ENCODE measurements at regions not wholly inside any gene's neighbourhood (a gene's known extent, or its start where the extent isn't known, plus 50 kb on each side); places are given as distances from the start of the nearest gene placed in this dataset.

DNA sequence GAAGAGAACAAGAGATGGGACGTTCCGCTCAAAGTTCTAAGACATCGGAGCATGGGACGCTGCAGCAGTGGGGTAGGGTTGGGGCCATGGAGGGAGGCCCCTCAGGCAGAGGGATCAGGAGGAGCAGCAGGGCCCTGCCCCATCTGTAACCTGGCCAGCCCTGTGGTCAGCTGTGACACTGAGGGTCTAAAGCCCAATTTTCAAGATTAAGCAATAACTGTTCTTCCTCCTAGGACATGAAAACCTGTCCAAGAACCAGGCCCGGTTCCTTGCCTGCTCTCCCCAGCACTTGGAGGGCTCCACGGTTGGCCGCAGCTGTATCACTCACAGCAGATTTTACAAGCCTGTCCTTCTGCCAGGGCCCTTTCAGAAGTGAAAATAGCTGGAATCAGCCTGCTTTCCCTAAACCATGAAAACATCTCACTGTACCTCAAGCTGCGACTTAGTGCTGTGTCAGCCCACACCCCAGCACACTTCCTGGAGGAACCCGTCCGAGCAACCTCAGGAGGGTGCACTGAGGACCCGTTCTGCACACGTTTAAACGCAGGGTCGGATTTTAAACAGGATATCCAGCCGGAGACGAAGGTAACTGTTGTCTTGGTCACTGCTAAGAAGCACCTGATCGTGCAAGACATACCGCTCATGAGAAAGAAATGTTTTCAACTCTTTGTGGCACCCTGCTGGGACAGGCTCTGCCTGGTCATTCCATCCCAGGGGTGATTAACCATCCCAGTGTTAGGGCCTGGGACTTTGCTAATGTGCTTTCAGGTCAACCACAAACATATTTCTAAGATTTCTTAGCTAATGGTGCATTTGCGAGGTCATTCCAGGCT lies 201.9 kb upstream of the DIO3 start:
- ChIA-PET POLR2A (ENCODE audit: low non-redundant PET) (no interaction called here), CTCF (no interaction called here)
- Histone ChIP-seq H3K9me3 (ENCODE audit: low read depth, low read length, poor library complexity, severe bottlenecking) (no peaks in the 10 kb centered on the region), H3K27me3 (replicated peaks; ENCODE audit: insufficient read depth, low read depth, low read length, poor library complexity) (no peaks in the 10 kb centered on the region), H3K36me3 (ENCODE audit: insufficient read depth, low read length, poor library complexity, severe bottlenecking) (no peaks in the 10 kb centered on the region), H3K4me3 (ENCODE audit: low read depth, low read length, poor library complexity, severe bottlenecking) (no peak overlapping the region), H3K27ac (ENCODE audit: low read depth, low read length, poor library complexity, severe bottlenecking) (no peak overlapping the region), H3K4me1 (ENCODE audit: insufficient read depth, low read length, poor library complexity, severe bottlenecking) (no peaks in the 10 kb centered on the region)
- no peak for DNase-seq (ENCODE audit: low spot score)
- no peak for TF ChIP-seq EZH2 (IDR thresholded peaks at IDR 0.05; ENCODE audit: borderline replicate concordance, low read depth, low read length, poor library complexity, severe bottlenecking)
- TF ChIP-seq, protein P1, sequence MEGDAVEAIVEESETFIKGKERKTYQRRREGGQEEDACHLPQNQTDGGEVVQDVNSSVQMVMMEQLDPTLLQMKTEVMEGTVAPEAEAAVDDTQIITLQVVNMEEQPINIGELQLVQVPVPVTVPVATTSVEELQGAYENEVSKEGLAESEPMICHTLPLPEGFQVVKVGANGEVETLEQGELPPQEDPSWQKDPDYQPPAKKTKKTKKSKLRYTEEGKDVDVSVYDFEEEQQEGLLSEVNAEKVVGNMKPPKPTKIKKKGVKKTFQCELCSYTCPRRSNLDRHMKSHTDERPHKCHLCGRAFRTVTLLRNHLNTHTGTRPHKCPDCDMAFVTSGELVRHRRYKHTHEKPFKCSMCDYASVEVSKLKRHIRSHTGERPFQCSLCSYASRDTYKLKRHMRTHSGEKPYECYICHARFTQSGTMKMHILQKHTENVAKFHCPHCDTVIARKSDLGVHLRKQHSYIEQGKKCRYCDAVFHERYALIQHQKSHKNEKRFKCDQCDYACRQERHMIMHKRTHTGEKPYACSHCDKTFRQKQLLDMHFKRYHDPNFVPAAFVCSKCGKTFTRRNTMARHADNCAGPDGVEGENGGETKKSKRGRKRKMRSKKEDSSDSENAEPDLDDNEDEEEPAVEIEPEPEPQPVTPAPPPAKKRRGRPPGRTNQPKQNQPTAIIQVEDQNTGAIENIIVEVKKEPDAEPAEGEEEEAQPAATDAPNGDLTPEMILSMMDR (conservative IDR thresholded peaks at IDR 0.05; ENCODE audit: low read depth, low read length) = no peak
- intact Hi-C loops (cut with micrococcal nuclease; ENCODE audit: unreplicated experiment) = no loop called here
- no TSS peak for BruUV-seq (replicated peaks)

DNA sequence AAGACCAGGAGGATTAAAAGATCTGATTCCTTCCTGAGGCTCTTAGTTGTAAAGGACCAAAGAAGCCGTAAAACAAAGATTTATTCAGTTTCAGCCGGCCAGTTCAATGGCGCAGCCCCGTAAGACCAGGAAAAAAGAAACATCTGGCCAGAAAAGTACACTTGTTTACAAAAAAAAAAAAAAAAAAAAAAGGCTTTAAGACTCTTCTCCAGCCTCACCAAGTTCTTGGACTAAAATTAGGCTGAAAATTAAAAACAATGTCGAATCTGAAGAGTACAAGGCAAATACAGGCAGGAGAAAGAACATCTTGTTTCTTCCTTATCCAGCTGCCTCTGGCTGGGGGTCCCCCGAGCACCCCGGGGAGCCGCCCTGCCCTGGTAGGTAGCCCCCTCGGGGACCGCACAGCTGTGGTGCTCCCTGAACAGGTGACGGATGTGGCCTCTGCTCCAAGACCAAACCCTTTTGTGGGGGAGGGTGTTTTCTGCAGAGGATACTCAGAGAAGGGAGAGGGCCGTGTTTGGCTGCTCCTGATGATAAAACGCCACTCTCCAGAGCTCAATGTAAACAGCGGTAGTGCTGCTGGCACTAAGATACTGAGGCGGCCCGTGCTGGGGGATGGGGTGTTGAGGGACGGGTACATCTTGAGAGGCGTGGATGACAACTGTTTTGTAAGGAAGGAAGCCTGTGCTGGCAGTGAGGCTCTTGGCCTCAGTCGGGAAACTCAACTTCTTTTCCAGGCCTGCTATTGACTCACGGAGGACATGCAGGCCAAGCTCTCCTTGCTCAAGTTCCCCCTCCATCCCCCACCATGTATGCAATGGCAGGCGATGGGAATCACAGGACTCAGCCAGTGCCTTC lies 201.0 kb upstream of the DIO3 start:
- no peak for TF ChIP-seq EZH2 (IDR thresholded peaks at IDR 0.05; ENCODE audit: borderline replicate concordance, low read depth, low read length, poor library complexity, severe bottlenecking)
- TF ChIP-seq, protein P1 (conservative IDR thresholded peaks at IDR 0.05; ENCODE audit: low read depth, low read length) = no peak
- H3K9me3 ChIP-seq (ENCODE audit: low read depth, low read length, poor library complexity, severe bottlenecking) = no peaks in the 10 kb centered on the region
- H3K27me3 ChIP-seq (replicated peaks; ENCODE audit: insufficient read depth, low read depth, low read length, poor library complexity) = no peaks in the 10 kb centered on the region
- CTCF ChIA-PET = no interaction called here
- H3K36me3 ChIP-seq (ENCODE audit: insufficient read depth, low read length, poor library complexity, severe bottlenecking) = no peaks in the 10 kb centered on the region
- H3K27ac ChIP-seq (ENCODE audit: low read depth, low read length, poor library complexity, severe bottlenecking) = no peak overlapping the region
- POLR2A ChIA-PET (ENCODE audit: low non-redundant PET) = no interaction called here
- intact Hi-C loops (cut with micrococcal nuclease; ENCODE audit: unreplicated experiment) = no loop called here
- no peaks in the 10 kb centered on the region for H3K4me1 ChIP-seq (ENCODE audit: insufficient read depth, low read length, poor library complexity, severe bottlenecking)
- BruUV-seq (replicated peaks) = no TSS peak
- DNase-seq (ENCODE audit: low spot score) = no peak
- H3K4me3 ChIP-seq (ENCODE audit: low read depth, low read length, poor library complexity, severe bottlenecking) = no peak overlapping the region

DNA sequence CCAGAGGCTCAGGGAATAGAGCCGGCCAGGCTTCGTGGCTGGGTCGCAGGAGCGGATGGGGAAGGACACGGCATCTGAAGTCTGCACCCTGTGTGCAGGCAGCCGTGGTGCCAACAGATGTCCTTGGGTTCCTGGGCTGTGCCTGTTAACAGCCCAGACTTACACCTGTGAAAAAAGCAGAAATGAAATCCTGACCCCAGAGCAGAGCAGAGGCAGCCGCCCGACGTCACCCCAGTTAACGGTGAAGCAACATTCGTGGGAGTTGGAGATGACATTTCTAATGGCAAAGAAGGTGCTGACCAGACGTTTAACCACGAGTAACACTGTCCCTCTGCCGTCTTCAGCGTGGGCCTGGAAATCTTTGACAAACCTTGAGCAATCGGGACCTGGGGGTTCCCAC lies 200.3 kb upstream of the DIO3 start:
- intact Hi-C loops (cut with micrococcal nuclease; ENCODE audit: unreplicated experiment) = no loop called here

More for the DNA sequence above, 200.3 kb upstream of the DIO3 start:
- Histone ChIP-seq H3K27me3 (replicated peaks; ENCODE audit: insufficient read depth, low read depth, low read length, poor library complexity) (no peaks in the 10 kb centered on the region), H3K9me3 (ENCODE audit: low read depth, low read length, poor library complexity, severe bottlenecking) (no peaks in the 10 kb centered on the region), H3K4me3 (ENCODE audit: low read depth, low read length, poor library complexity, severe bottlenecking) (no peak overlapping the region), H3K27ac (ENCODE audit: low read depth, low read length, poor library complexity, severe bottlenecking) (no peak overlapping the region), H3K4me1 (ENCODE audit: insufficient read depth, low read length, poor library complexity, severe bottlenecking) (no peaks in the 10 kb centered on the region), H3K36me3 (ENCODE audit: insufficient read depth, low read length, poor library complexity, severe bottlenecking) (no peaks in the 10 kb centered on the region)
- ChIA-PET POLR2A (ENCODE audit: low non-redundant PET) (no interaction called here), CTCF (no interaction called here)
- DNase-seq (ENCODE audit: low spot score) = no peak
- TF ChIP-seq EZH2 (IDR thresholded peaks at IDR 0.05; ENCODE audit: borderline replicate concordance, low read depth, low read length, poor library complexity, severe bottlenecking) = no peak
- TF ChIP-seq, protein P1 (conservative IDR thresholded peaks at IDR 0.05; ENCODE audit: low read depth, low read length) = no peak
- no TSS peak for BruUV-seq (replicated peaks)

Data from A673 (cell line).